IPS DF 19.7 (cell line): ENCODE measurements at regions not wholly inside any gene's neighbourhood (a gene's known extent, or its start where the extent isn't known, plus 50 kb on each side); places are given as distances from the start of the nearest gene placed in this dataset.
A peak's percentile ranks its signal among the peaks of the same experiment; 100 is the strongest.

Experiments used
- DNase-seq: peaks from one replicate; pipeline ENCODE4 v3.0.0-alpha.2; 2013; ENCODE audit warnings: low read depth, low spot score

DNA sequence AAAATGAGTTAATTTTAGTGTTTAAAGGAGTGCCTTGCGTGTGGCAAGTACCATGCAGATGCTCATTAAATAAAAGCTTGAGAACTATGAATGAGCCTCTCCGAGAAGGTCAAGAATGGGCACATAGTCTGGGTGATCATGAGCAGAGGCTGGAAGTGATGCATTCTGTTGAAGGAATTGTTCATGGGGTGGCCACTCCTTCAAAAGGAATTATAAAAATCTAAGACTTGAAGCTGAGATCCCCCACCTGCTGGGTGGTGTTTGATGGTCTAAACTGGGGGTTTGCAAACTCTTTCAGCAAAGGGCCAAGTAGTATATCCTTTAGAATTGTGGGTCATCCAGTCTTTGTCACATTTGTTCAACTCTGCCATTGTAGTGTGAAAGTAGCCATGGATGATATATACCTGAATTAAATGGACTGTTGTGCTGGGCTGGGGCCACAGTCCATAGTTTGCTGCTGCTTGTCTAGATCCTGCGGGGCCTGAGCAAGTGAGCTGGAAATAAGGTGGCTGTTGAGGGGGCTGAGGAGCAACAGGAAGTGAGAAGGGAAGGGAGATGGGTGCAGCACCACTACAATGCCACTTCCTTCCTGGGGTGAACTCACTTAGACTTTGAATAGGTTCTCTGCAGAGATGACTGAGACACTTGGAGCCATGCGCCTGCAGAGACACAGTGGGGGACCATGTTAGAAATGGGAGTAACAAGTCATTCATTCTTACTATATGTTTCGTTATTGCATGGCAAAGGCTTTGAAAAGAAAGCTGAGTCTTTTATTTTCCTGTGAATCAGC lies 179.0 kb downstream of the SNX19 start:
- no peak for DNase-seq

DNA sequence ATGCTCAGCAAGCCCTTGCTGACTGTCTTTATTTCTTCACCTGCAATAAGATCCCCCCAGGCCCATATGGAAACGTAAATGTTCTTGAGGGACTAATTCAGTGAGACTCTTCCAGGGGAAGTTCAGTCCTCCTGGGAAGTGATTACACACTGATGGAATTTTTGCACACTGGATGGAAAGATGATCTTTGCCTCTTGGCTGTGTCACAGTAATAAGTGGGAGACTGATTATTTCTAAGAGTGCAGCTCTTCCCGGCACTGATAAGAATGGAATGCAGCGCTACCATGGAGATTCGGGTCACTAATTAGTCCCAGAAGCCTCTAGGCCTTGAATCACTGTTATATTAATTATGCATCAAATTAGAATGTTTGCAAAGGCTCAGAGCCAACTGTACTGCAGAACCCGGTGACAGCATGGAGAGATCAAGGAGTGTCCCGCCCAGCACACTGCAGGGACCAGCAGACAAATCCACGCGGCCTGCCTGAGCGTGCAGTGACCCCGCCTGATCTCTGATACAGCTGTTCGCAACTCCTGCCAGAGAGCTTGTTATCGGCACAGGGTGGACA lies 178.3 kb downstream of the SNX19 start:
- no peak for DNase-seq

DNA sequence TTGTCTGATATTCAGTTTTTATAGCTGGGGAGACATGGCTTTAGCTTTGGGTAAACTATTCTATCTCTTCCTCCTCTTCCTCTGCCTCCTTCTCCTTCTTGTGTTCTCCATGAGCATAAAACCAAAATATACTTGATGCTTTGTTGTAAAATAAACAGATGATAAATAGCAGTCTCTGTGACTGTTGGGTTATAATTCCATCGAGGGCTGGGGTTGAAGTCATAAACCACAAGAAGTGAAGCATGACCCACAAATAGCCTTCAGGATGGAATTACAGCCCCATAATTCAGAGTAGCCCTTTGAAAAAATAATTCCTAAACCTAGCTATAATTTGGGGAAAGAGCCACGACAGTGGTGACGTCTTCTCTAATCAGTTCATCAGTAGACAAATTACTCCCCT lies 177.7 kb downstream of the SNX19 start:
- no peak for DNase-seq

DNA sequence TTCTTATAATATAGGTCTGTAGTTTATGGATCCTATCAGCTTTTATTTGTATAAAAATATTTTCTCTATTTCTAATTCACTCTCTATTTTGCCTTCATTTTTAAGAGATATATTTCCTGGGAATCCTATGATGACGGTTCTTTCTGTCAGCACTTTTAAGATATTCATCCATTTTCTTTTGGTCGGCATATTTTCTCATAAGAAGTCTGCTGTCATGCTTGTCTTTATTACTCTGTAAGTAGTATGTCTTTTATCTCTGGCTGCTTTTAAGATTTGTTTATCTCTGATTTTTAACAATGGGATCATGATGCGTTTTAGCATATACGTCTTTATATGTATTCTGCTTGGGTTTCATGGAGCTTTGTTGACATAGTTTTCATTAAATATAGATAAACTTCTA lies 175.5 kb downstream of the SNX19 start:
- DNase-seq: no peak

DNA sequence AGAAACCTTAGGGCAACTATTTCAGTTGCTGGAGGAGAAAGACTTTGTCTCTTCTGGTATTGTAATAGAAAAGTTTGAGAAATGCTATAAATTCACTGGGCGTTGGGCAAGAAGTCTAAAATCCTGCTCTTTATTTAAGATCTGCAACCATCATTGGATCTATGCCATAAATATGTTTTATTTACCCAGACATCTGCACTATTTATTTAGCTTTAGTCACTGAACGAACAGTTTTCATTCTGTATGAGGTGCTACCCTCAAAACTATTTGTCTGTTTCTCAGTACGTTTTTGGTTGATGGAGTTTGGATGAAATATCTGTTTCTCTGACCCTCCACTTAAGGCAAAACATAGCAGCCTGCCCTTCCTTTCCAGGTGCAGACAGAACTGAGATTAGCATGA lies 171.5 kb downstream of the SNX19 start:
- DNase-seq: no peak

DNA sequence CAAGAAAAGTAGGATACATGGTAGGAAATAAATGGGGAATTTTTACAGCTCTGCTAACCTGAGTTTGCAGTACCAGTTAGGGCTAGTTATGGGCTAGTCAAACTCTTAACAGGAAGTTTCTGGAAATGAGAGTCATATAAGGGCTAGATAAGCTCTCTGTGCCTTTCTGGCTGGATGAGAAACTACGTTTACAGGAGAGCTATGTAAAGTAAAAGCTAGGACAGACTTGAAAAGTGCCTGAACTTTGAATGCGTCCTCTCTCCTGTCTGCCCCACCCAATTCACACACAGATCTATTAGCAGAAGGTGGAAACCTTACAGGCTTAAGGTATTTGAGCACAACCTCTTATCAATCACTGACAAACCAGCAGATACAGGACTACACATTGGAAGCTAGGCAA lies 167.1 kb downstream of the SNX19 start:
- no peak for DNase-seq

DNA sequence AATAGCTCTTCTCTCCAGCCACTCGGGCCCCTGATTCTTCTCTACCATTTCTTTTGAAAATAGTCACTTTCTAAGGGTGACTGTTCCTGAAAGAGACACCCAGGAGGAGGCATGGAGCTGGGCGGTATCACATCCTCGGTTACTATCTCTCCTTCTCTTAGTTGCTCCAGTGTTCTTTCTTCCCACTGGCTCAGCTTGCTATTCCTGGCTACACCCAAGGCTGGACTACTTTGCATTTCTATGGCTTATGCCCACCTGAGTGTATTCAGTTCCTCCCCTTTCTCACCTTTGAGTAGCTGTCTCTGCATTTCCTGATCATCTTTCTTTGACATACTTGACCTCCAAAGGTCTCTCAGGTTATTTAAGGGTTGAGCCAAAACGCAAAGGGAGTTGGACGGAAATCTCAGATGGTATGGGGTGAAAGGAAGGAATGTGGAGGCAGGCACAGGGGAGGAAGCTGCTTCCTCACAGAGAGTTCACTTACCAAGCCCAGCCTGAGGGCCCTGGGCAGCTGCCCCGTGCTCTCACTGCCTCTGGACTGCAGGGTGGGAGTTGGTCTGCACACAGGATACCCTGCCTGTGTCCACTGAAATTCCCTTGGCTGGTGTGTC lies 155.7 kb downstream of the SNX19 start:
- peak; percentile 71 for DNase-seq

DNA sequence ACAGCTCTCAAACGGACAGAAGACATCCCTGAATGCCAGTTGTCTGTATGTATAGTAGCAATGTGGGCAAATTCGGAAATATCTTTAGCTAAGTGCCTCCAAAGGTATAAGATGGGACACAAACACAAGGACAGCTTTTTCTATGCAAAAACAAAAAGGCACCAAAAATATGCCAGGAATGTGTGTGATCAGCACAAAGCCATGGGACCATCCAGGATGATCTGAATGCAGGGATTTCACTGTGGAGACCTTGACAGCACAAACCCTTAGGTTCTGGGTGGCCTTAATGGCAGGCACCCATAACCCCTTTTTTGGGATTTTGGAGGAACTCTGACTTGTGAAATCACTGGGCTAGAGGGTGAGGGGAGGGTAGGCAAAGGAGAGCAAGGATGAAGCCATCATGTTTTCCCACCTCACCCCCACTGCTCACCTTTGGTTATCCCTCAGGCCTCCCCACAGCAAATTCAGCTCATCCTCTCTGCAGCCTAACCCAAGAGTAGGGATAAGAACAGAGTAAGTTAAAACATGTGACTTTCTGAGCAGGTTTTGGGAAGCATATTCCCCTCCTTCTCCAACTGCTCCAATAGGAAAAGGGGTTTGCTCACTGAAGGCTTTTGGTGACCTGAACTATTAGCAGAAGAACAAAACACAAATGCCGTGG lies 154.6 kb downstream of the SNX19 start:
- peak; percentile 40 for DNase-seq

DNA sequence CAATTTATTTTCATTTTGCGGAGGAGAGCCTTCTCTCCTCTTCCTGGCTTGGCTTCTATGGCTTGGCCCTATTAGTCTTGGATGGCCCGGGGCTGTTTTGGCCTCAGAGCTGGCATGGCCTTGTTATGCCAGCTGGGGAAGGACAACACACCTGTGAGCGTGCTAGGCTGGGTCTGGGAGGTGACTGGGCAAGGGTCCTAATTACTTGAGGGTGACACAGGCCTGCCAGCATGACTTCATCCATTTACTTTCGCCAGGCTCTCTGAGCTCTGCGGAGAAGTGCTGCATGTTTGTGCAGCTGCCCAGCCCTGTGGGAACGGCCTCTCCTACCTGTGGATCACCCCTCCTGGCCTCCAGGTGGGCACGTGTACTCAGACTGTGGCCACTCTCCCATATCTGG lies 153.6 kb downstream of the SNX19 start:
- no peak for DNase-seq

DNA sequence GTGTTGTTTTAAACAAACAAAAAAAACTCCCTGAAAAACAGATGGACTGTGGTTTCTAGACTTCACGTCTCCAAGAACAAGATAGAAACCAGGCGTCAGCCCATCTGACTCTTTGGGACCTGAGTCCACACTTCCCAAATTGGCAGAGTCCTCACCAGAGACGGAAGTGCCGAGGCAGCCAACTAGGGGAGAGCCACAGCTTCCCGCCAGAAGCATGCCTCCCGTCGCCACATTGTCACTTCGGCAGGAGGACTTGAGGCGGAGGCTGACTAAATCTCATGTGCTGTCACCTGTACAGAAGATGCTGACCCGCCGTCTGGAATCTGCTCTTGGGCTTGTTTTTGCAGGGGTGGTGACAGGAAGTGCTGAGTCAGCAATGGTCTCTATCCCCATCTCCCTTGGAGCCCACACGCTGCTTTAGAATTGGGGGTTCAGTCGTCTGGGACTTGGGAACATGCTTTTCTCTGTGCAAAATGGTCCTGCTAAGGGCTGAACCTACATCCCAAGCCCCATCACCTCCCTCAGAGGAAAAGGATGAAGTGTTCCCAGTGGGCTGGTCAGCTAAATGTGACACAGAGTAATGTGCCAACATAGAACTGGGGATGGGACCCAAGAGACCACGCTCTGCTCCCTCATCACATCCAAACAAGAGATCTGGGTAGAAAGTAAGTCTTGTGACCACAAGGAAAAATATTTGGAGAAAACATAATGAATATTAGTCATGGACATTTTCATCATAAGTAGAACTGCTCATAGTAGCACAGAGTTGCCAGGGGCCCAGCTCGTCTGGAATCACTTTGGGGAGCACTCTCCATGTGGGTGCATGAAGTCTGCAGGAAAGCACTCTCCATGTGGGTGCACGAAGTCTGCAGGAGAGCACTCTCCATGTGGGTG lies 152.9 kb downstream of the SNX19 start:
- no peak for DNase-seq

DNA sequence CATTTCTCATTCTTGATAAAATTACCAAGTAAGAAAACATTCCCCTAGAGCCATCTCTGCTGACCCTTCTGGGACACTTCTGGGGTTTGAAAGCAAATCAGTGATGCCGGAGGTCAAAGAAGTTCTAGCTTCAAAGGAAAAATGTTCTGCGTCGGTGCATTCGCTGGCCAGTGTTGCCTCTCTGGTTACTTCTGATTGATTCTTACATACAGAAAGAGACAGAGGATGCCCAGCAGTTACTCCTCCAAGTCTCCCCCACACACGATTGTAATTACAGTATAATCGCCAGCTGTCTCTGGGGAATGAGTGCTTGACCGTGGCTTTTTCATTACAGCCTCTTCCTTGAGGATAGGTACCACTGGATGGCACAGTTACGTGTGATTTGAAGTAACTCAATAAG lies 150.9 kb downstream of the SNX19 start:
- no peak for DNase-seq

DNA sequence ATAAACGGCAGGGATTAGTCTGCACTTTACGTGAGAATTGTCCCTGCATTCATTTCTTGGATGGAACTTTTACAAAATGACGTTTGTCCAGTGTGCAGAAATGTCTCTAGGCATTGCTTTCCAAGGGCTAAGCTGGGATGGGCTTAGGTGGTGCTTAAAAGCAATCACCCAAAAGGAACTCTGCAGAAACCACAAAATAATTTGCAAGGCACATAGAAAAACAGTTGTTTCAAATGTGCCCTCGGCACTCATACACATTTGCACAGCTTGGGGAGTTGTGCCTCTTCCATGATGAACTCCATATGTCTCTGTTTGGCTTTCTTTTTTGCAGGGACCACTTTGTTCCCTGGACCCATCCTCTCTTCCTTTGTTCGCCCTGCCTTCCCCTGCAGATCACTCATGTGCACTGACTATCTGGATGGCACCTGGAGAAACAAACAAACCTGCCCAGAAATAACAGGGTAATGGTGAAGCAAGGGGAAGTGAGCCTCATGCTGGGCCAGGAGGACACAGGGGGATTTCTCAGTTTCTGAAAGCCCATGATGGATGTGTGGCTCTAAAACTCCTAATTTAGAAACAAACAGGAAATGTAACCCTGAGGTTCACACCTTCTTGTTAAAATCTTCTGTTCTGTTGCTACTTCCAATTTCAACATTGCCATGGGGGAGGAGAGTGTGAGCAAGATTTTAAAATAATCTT lies 150.2 kb downstream of the SNX19 start:
- no peak for DNase-seq

DNA sequence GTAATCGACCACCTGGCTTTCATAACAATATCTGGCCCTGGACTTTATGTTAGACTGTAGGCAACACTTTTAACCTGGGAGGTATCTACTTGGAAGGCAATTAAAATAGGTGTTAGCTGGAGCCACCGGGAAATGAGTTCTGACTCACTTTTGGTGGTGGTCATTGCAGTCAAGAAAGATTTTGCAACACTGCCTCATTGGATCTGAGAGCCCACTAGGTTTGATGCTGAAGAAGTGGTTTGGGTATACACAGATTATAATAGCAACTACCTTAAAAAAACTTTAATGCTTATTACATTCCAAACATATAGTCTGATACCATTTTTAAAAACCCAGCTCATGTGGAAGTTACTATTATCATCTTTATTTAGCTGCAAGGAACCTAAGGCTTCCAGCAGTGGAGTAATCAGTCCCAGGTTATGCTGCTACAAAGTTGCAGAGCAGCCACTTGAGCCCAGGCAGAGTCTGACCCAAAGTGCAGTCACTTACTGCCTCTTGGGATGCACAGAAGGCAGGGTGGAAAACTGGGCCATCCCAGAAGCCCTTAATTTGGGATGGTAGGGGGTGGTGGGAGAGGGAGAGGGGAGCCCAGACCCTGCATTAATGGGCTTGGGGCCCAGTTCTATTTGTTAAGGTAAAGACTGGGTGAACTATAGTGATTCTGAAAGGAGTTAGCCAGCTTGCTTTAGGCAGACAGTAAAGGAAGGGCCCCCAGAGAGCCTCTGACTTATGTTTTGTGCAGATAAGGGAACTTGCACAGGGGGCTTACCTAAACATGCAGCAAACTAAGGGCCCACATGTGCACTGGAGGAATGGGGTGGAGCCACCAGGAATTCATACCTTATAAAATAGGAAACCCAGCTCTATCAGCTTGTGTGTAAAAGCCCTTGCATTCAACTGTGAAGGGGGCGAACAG lies 149.4 kb downstream of the SNX19 start:
- DNase-seq: no peak

DNA sequence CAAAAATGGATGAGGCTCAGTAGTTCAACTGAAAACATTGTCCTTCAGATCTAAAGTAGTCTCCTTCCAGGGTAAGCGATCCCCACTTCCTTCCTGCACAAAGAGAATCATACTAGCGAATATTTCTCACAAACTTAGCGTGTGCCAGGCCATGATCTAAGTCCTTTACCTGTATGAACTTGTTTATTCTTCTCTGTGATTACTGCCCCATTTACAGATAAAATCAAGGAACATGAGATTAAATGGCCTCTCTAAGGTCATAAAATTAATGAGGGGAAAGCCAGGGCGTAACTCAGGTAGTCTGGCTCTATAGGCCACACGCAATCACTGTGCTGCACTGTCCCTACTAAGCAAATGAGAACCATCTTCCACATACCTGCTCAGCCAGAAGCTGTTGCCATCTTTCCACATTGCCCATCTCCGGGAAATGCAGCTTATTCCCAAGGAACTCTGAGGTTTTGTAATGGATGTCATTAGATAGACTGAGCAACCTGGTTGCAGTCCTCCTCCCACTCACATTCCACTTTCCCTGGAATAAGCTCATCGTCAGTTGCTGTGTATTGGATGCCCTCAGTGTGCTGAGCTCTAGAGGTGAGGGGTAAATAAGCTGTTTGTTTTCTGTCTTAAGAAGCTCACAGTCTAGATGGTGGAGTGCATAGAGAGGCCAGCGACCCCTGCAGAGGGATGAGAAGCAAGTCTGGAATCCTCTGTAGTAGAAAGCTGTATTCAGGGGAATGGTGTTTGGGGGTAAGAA lies 146.3 kb downstream of the SNX19 start:
- DNase-seq: no peak

DNA sequence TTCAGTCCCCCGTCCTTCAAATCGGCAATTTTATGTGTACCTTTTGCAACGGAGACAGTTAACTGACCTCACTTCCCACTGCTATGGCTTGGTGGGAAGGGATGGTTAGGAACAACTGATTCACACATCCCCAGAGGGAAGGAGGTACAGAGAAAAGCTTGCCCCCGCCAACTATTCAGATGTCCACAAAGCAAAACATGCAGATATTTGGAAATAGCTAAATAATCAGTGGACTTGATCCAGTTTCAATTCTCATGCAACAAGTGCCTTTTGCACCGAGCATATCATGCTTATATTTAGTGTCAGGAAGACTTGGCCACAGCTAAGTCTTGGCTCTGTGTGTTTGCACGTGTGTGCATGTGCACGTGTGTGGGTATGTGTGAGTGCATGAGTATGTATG lies 144.6 kb downstream of the SNX19 start:
- no peak for DNase-seq

DNA sequence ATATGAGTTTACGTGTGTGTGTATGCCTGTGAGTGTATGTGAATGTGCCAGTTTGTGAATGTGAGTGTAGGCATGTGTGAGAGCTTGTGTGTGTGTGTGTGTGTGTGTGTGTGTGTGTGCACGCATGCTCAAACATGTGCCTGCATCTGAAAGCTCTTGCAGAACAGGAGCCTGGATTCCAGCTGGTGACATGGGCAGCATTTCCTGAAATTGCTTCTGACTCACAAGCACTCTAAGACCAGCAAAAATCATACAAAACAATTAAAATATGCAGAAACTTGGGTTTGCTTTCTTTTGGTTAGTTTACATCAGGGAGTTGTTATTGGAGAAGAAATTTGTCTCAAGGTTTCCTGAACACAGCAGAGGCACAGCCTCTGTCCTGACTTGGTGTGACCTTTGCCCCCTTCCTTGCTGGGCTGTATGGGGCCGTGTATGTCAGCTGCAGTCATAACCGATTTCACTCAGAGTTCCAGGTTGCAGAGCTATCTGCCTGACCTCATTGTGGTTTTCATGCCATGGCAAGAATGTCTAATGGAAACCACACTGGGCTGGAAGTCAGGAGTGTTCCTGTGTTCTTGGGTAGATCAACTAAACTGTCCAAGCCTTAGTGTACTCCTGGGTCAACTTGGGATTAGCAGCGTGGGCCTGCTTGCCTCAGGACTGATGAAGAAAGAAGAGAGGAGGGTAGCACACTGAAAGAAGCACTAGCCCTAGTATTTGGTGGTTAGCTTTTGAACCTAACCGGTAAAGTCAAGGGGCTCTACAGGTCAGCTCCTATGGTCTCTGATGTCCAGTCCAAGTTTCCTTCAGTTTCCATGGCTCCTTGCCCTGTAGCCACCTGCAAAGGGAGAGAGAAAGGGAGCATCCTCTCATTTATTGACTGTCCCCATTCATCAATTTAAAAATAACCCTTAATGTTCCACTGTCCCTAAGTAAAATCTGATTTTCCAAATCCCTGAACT lies 143.7 kb downstream of the SNX19 start:
- DNase-seq: no peak

DNA sequence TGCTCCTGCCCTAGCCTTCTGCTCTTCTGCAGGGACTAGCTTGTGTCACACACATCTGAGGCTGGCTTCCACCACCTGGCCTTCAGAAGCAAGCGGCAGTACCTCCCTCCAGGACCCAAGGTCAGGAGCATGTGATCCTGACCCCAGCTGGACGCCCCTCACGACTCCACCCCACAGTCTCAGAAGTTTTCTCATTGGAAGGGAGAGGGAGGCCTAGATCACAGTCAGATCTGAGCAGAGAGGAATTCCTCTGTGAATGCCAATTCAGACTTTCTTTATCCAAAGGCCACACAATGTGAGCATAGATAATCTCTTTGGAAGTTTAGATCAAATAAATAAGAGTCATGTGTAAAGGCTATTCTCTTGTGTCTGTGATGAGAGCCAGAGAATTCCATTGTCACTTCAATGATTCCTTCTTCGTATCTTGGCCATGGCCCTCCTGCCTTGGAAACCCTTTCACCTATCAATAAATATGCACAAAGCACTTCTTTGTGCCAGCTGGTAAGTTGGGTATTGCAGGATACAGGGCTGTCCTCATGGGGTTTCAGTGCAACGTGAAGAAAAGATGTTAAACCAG lies 142.9 kb downstream of the SNX19 start:
- no peak for DNase-seq

DNA sequence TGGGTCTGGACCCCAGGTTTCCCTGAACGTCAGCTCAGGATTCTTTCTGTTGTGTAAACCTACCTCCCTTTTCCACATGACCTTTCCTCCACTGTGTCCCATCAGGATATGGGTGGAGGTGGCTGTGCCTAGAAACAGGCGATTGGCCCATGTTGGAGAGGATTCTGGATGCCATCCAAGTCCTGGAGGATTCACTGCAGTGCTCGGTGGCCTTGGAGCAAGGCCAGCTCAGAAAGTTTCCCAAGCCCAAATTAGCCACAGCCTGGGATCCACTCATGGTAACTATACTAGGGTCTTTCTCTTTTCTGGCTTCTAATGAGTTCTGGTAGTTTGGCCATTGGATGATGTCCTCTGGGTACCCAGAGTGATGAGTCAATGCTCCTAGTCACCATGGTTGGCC lies 141.6 kb downstream of the SNX19 start:
- no peak for DNase-seq
